Stimulated activated memory B cell treated with anti-CD40 and anti-IgM and Interleukin-4, amounts not matched to agents 10 μg/mL and 1 μg/mL and 100 μg/mL, for 72 hours (primary cell): ENCODE measurements at regions not wholly inside any gene's neighbourhood (a gene's known extent, or its start where the extent isn't known, plus 50 kb on each side); places are given as distances from the start of the nearest gene placed in this dataset.

Experiments
- ATAC-seq: fragments of 150-1000 bp; cut with Tn5 transposase; 2 replicates; pipeline ENCODE4 v1.10.0; 2021
- H3K27ac Mint-ChIP-seq: one replicate; pipeline ENCODE4 v1.8.0; 2022; ENCODE audit warnings: mild to moderate bottlenecking, mixed read lengths
- H3K27me3 Mint-ChIP-seq: one replicate; pipeline ENCODE4 v1.8.0; 2022; ENCODE audit warnings: mixed read lengths
- H3K36me3 Mint-ChIP-seq: one replicate; pipeline ENCODE4 v1.8.0; 2022; ENCODE audit warnings: mixed read lengths
- H3K4me1 Mint-ChIP-seq: one replicate; pipeline ENCODE4 v1.8.0; 2022; ENCODE audit warnings: mixed read lengths
- H3K4me3 Mint-ChIP-seq: one replicate; pipeline ENCODE4 v1.8.0; 2022; ENCODE audit warnings: mild to moderate bottlenecking, moderate library complexity, mixed read lengths
- H3K9me3 Mint-ChIP-seq: one replicate; pipeline ENCODE4 v1.8.0; 2022; ENCODE audit warnings: mixed read lengths

DNA sequence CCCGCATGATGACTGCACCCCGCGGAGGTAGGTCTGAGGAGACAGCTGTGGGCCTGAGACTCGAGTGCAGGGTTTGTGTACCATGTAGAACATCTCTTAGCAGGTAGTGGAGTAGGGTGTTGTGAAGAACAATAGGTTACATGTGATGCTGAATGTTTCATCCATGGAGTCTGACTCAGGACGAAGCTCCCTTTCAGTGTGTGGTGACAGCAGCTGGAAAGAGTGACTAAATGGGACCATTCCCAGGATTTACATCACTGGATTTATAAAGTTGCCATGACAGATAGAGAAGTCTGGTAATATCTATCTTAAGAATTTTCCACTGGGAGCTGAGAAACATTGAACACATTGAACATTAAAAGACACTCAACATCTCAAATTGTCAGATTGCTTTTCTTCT is 259.6 kb upstream of the RGS6 start:
- H3K27me3 Mint-ChIP-seq = no peaks in the 10 kb centered on the region
- H3K27ac Mint-ChIP-seq = no peak overlapping the region
- ATAC-seq = no peak
- H3K9me3 Mint-ChIP-seq = no peaks in the 10 kb centered on the region
- no peaks in the 10 kb centered on the region for H3K4me1 Mint-ChIP-seq
- H3K4me3 Mint-ChIP-seq = no peak overlapping the region
- peaks cover 65% of the 10 kb centered on the region for H3K36me3 Mint-ChIP-seq

DNA sequence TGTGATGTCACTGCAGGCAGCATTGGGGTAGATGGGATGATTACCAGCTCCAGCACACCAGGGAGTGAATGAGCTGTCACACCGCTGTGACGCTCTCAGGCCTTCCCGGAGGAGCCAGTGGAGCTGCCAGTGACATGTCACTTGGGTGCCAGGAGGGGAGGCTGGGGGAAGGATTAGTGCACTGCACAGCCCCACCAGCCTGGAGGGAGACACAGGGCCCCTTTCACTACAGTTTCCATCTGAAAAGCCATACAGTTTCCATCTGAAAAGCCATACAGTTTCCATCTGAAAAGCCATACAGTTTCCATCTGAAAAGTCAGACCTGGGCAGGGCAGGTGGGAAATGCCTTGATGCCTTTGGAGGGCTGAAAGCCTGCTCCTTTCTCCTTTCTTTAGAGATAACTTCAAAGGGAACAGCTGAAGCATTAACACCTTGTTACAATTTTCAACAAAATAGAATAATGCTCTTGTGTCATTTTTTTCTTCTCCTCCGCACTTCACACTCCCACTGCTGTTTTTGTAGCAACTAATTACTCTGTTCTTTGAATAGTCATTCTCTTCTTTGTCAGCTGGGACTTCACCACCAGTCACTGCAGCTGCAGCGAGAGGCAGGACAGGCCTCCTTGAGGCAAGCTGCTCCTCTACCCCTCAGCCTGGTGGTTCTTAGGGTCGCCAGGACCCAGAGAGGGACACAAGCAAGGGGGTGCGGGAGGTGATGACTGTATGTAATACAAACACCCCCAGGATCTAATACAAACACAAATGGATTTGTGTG is 256.9 kb upstream of the RGS6 start:
- H3K9me3 Mint-ChIP-seq = no peaks in the 10 kb centered on the region
- no peaks in the 10 kb centered on the region for H3K4me1 Mint-ChIP-seq
- no peak overlapping the region for H3K4me3 Mint-ChIP-seq
- no peak overlapping the region for H3K27ac Mint-ChIP-seq
- H3K36me3 Mint-ChIP-seq = peaks cover 88% of the 10 kb centered on the region
- H3K27me3 Mint-ChIP-seq = no peaks in the 10 kb centered on the region
- no peak for ATAC-seq

DNA sequence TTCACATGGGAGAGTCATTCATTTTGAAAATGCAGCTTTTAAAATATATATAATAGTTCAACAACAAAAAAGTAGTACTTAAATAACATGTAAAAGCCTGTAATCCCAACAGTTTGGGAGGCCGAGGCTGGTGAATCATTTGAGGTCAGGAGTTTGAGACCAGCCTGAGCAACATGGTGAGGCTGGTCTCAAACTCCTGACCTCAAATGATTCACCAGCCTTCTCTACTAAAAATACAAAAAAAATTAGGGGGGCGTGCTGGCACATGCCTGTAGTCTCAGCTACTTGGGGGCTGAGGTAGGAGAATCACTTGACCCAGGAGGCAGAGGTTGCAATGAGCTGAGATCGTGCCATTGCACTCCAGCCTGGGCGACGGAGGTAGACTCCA is 256.3 kb upstream of the RGS6 start:
- H3K27ac Mint-ChIP-seq = no peak overlapping the region
- no peaks in the 10 kb centered on the region for H3K9me3 Mint-ChIP-seq
- H3K27me3 Mint-ChIP-seq = no peaks in the 10 kb centered on the region
- no peak overlapping the region for H3K4me3 Mint-ChIP-seq
- no peaks in the 10 kb centered on the region for H3K4me1 Mint-ChIP-seq
- H3K36me3 Mint-ChIP-seq = peaks cover 87% of the 10 kb centered on the region
- ATAC-seq = no peak

DNA sequence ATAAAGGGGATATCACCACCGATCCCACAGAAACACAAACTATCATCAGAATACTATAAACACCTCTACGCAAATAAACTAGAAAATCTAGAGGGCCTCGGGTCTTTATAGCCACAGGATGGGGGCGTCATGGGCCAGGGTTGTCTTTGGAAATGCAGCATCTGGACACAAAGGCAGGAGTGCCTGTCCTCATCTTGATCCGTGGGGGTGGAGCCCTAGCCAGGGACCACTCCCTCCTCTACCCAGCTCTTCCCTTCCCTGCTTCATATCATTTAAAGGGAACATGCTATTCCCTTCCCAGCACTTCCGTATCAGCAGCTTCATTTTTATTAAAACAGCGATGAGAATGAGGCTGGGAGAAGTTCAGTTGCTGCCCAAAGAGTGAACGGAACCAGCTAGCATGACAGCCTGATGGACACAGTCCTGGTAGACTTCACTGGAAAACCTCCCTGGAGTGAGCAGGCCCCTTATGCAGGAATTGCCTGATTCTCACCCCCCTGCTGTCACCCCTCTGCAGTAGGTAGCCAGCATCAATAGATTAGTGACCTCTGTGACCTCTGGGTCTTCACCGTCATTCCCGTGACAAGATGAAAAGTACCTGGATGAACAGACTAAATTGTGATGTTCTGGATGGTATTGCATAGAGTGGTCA is 251.4 kb upstream of the RGS6 start:
- H3K9me3 Mint-ChIP-seq = no peaks in the 10 kb centered on the region
- no peaks in the 10 kb centered on the region for H3K27me3 Mint-ChIP-seq
- H3K36me3 Mint-ChIP-seq = peaks cover 73% of the 10 kb centered on the region
- ATAC-seq = no peak
- H3K27ac Mint-ChIP-seq = no peak overlapping the region
- no peaks in the 10 kb centered on the region for H3K4me1 Mint-ChIP-seq
- no peak overlapping the region for H3K4me3 Mint-ChIP-seq

DNA sequence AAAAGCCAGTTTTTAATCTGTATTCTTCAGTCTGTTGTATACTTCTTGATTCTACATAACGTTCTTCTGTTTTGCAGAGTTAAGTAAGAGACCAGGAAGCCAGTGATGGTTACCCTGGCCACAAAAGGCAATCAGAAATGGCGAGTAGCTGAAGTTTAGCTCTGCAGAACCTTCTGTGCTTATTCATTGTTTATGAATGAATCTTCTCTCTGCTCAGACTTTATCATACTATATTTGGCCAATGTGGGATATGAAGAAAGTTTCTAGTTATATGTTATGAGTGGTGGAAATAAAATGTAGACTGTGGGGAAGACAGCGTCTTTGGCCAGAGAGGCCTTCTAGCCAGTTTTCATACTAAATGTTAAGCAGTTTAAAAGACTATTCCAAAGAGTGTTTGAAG is 249.9 kb upstream of the RGS6 start:
- Mint-ChIP-seq H3K36me3 (peaks cover 78% of the 10 kb centered on the region), H3K4me1 (no peaks in the 10 kb centered on the region), H3K27me3 (no peaks in the 10 kb centered on the region), H3K9me3 (no peaks in the 10 kb centered on the region), H3K27ac (no peak overlapping the region), H3K4me3 (no peak overlapping the region)
- ATAC-seq = no peak

DNA sequence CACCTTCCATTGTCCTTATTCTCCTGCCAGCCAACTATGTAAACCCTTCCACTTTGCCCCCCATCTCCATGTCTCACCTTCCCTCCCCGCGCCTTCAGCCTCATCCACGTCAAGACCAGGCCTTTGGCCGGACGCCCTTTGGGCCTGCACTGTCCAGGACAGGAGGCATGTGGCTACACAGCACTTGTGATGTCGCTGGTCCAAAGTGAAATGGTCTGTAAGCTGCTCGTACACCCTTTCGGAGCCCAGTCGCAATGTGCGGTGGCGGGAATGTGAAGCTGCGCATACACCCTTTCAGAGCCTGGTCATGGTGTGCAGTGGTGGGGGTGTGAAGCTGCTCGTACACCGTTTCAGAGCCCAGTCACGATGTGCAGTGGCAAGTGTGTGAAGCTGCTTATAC is 247.9 kb upstream of the RGS6 start:
- no peak for ATAC-seq
- no peaks in the 10 kb centered on the region for H3K9me3 Mint-ChIP-seq
- H3K4me1 Mint-ChIP-seq = no peaks in the 10 kb centered on the region
- H3K4me3 Mint-ChIP-seq = no peak overlapping the region
- H3K27ac Mint-ChIP-seq = no peak overlapping the region
- peaks cover 62% of the 10 kb centered on the region for H3K36me3 Mint-ChIP-seq
- H3K27me3 Mint-ChIP-seq = no peaks in the 10 kb centered on the region

DNA sequence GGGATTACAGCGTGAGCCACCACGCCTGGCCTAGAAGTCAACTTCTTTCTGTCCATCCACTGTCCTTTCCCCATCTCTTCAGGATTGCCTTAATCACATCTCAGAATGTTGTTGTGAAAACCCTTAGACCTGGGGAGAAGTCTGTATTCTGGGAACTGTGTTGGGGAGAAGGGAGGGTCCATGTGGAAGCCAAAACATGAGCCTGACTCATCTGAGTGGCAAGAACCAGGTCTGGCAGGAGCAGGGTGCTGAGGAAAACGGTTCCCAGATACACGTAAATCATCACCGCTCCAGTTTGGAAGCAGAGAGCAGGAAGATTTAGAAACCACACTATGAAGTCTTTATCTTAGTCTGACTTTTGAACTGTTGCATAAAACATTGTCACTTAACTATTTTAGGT is 245.6 kb upstream of the RGS6 start:
- no peaks in the 10 kb centered on the region for H3K4me1 Mint-ChIP-seq
- H3K27ac Mint-ChIP-seq = no peak overlapping the region
- H3K9me3 Mint-ChIP-seq = no peaks in the 10 kb centered on the region
- H3K4me3 Mint-ChIP-seq = no peak overlapping the region
- H3K36me3 Mint-ChIP-seq = peaks cover 68% of the 10 kb centered on the region
- no peak for ATAC-seq
- H3K27me3 Mint-ChIP-seq = no peaks in the 10 kb centered on the region

DNA sequence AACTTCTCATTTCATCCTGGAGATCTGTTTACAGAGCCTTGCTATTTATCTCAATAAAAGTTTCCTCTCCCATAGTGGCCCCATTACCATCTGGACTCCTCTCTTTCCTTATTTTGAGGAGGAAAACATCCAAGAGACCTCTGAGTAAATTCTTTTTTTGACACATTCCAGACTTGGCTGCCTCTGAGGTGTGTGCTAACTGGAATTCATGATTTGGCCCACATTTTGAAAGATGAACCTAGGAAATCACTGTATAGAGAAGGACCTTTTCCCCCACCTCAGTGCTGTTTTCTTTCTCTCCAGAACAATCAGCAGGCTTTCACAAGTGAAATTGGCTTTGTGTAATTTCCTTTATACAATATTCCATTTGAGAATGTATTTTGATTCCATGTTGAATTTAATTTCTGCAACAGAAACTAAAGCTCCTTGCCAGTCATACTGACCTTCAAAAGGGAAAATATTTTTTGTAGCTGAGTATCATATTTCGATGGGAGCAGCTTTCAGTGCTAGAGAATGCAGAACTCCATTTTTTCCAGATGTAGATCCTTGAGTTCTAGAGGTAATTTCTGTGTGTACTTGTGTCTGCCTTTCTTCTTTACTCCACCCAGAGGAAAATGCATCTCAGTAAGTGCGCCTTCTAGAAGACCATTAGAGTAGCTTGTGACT is 244.9 kb upstream of the RGS6 start:
- H3K4me1 Mint-ChIP-seq = no peaks in the 10 kb centered on the region
- no peak for ATAC-seq
- no peaks in the 10 kb centered on the region for H3K27me3 Mint-ChIP-seq
- no peak overlapping the region for H3K4me3 Mint-ChIP-seq
- H3K9me3 Mint-ChIP-seq = no peaks in the 10 kb centered on the region
- no peak overlapping the region for H3K27ac Mint-ChIP-seq
- peaks cover 70% of the 10 kb centered on the region for H3K36me3 Mint-ChIP-seq

DNA sequence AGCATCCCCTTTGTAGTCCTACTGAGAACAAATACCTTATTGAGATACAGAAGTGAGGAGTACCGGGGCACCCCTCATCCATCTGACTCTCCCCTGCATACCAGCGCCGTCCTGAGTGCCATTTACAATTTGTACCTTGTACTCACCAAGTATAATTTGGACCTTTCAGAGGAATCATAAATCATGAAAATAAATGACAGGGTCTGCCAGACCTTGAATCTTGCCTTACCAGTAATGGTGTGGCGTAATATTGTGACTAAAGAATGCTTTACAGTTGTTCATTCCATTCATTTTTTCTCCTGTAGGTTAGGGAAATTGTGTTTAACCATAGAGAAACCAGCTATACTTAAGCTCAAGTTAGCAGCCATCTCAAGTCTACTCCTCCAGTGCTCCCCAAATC is 243.7 kb upstream of the RGS6 start:
- Mint-ChIP-seq H3K36me3 (peaks cover 63% of the 10 kb centered on the region), H3K4me1 (no peaks in the 10 kb centered on the region), H3K27me3 (no peaks in the 10 kb centered on the region), H3K4me3 (no peak overlapping the region), H3K9me3 (no peaks in the 10 kb centered on the region), H3K27ac (no peak overlapping the region)
- no peak for ATAC-seq

DNA sequence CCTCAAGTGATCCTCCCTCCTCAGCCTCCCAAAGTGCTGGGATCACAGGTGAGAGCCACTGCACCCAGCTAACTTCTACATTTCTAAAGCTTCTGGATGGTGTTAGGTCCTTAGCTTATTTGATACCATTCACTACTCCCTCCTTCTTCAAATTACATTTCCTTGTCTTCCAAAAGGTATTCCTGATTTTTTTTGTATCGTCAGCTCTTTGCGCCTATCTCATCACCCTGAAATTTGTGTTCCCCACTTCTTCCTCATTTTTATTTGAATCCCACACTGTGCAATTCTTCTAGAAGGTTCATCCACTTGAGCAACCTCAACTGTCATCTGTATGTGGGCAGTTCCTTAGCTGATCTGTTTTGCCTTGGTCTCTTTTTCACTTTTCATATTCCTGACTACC is 241.8 kb upstream of the RGS6 start:
- no peak for ATAC-seq
- Mint-ChIP-seq H3K36me3 (peaks cover 54% of the 10 kb centered on the region), H3K4me1 (no peaks in the 10 kb centered on the region), H3K4me3 (no peak overlapping the region), H3K27ac (no peak overlapping the region), H3K27me3 (no peaks in the 10 kb centered on the region), H3K9me3 (no peaks in the 10 kb centered on the region)

DNA sequence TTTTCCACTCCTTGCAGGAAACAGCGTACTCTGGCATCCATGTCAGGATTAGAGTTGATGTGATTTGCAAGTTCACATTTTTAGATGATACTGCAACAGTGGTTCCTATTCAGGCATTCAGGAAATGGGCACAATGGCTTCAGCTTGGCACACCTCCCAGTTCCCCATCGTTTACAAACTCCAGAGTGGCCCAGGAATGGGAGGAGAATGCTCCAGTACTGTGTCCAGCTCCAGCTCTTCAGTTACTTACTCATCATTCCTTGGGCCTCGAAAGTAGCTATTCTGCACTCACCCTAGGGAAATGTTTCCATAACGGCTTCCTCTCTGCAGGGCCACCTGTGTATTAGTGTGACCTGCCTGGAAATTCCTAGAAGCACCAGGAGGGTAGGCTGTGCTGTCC is 239.7 kb upstream of the RGS6 start:
- H3K4me1 Mint-ChIP-seq = no peaks in the 10 kb centered on the region
- H3K9me3 Mint-ChIP-seq = no peaks in the 10 kb centered on the region
- no peak overlapping the region for H3K4me3 Mint-ChIP-seq
- no peak overlapping the region for H3K27ac Mint-ChIP-seq
- H3K36me3 Mint-ChIP-seq = peaks cover 55% of the 10 kb centered on the region
- no peak for ATAC-seq
- no peaks in the 10 kb centered on the region for H3K27me3 Mint-ChIP-seq

DNA sequence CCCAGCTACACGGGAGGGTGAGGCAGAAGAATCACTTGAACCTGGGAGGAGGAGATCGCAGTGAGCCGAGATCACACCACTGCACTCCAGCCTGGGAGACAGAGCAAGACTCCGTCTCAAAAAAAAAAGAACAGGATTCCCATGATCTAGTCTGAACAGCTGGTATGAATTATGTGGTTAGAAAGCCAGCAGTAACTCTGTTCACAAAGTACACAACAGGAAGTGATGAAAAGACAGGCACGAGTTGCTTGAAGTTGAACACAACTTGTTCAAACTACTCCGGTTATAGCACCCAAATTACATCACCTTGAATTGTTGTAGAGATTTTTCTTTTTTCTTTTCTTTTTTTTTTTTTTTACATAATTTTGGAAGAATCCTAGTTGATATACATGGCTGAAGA is 238.8 kb upstream of the RGS6 start:
- Mint-ChIP-seq H3K36me3 (peaks cover 57% of the 10 kb centered on the region), H3K27ac (no peak overlapping the region), H3K4me3 (no peak overlapping the region), H3K4me1 (no peaks in the 10 kb centered on the region), H3K27me3 (no peaks in the 10 kb centered on the region), H3K9me3 (no peaks in the 10 kb centered on the region)
- ATAC-seq = no peak

DNA sequence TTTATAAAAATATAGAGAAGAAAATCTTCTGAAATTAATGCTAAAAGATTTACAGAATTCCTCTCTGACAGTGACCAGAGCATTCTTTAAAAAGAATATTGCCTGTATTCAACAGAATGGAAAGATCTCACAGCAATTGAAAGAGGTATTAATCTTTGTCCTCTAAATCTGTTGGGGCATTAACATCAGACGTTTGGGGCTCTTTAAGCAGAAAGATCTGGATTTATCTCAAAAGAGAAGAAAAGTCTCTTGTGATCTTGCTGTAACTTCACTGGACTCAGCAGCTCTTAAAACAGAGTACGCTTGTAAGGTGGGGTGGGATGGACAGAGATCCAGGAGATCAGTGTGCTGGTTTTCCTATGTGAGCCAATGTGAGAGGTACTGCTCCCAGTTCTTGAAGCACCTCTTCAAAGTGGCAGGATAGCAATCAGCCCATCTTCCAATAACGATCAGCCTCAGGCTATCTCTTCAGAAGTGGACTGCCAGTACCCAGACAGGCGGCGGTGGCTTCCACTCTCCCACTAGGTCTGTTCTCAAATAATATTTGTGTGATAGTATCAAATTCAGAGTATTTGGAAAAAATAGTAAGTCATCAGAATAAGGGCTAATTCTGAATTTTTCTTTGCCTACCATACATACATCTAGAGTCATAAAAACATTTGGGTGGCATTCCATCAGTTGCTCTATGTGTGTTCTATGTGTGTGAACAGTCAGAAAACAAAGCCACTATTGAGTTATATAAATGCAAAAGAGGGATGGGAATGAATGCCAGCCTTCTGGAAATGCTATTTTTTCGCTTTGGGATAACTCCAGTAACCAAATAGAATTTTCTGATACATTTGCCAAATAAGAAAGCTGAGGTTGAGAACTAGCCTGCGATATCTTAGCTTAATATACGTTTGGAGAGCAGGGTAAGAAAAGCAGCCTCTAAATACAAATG is 237.4 kb upstream of the RGS6 start:
- Mint-ChIP-seq H3K36me3 (peaks cover 62% of the 10 kb centered on the region), H3K9me3 (no peaks in the 10 kb centered on the region), H3K27me3 (no peaks in the 10 kb centered on the region), H3K4me1 (no peaks in the 10 kb centered on the region), H3K27ac (no peak overlapping the region), H3K4me3 (no peak overlapping the region)
- ATAC-seq = no peak

DNA sequence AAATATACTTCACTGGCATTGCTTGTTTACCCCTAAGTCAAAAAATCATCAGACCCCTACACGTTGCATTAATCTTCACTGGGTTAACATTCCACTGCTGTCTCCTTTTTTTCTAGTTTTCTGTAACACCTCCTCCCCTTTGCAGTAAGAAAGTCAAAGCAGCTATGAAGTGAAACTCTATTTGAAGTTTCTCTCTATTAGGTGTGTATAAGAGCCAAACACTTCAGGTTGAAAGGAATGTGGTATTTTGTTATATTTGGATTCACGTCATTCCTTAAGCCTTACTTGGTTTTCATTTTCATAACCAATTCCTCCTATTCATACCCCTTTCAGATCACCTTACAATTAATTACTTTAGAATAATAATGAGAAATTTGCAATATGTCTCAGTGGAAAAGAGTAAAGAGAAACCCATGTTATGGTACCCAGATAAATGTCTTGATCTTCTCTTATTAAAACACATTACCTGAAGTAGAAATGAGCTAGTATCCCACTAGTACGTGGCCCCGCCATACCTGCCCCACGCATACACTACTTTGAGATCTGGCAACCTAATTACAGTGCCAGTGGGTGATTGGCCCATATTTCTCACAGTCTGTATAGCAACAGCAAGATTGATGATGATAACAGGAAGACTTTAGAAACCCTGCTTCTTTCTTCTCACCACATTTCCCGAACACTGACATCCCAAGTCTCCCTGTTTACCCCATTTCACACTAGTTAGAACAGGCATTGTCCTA is 236.4 kb upstream of the RGS6 start:
- Mint-ChIP-seq H3K27ac (no peak overlapping the region), H3K36me3 (peaks cover 62% of the 10 kb centered on the region), H3K4me3 (no peak overlapping the region)

DNA sequence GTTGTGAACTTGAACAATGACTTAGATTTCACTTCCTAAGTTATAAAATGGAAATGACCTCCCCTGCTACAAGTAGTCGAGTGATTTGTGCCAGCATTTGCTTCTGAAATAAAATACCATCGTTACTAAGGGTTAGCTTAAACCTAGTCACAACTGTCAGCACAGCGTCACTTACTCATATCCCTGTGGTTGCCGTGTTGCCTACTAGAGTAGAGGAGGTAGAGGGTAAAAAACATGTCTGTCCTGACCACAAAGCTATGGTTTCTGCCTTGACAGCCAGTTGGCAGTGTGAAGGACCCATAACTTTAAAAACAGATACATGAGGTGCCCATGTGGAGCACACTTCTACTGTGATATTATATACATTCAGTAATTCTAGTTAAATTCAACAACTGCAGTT is 234.2 kb upstream of the RGS6 start:
- H3K27me3 Mint-ChIP-seq = no peaks in the 10 kb centered on the region
- H3K4me3 Mint-ChIP-seq = no peak overlapping the region
- no peak overlapping the region for H3K27ac Mint-ChIP-seq
- H3K9me3 Mint-ChIP-seq = no peaks in the 10 kb centered on the region
- ATAC-seq = no peak
- H3K36me3 Mint-ChIP-seq = peaks cover 66% of the 10 kb centered on the region
- no peaks in the 10 kb centered on the region for H3K4me1 Mint-ChIP-seq

More for the DNA sequence above, 236.4 kb upstream of the RGS6 start:
- no peaks in the 10 kb centered on the region for H3K4me1 Mint-ChIP-seq
- ATAC-seq = no peak
- no peaks in the 10 kb centered on the region for H3K27me3 Mint-ChIP-seq
- H3K9me3 Mint-ChIP-seq = no peaks in the 10 kb centered on the region
